Occipital lobe (tissue), 1 donor: ENCODE measurements at regions not wholly inside any gene's neighbourhood (a gene's known extent, or its start where the extent isn't known, plus 50 kb on each side); places are given as distances from the start of the nearest gene placed in this dataset.
"Not testable (repeated sequence)": the region's sequence is repeated elsewhere in the genome, so short reads cannot be mapped to it uniquely, and the experiment has no call there.

Experiments used
- DNase-seq: peaks from one replicate; lab custom pipeline; 2025; lab: John Stamatoyannopoulos, UW

GRCh38 chr6:2378046-2378657 lies 132.7 kb upstream of the GMDS start:
- no peak for DNase-seq

DNA sequence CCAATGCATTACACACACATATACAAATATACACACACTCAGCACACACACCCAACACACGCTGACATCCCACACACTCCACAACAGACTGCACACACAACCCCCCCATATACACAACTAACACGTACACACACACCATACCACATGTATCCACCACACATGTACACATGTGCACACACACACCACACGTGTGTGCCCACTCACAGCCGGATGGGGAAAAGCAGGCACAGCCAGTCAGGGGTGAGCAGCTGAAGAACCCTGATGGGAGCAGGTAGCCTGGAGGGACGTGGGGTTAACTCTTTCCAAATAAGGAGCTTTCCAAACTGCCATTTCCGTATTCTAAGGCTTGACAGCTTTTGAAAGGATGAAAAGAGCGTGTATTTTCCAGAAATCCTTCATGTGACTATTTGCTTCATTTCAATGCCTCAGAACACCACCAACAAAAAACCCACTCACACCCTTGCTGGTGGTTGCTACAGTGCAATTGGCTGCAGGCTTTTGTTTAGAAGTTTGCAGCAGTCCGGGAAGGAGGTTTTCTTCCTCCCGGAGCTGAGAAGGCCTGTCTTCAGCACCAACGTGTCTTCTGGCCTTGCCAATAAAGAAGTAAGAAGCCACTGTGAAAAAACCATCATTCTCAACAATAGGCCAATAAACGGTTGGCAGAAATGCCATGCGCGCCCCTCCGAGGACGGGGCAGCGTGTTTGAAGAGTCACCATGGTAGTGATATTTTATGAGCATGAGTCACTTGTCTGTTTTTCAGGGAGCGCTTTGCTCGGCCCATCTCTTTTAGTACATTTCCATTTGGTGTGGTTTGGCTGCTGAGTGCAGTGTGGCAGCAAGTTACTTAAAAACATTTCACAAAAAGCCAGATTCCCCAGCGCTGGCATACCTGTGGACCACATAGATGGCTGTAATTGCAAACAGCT lies 131.3 kb upstream of the GMDS start:
- DNase-seq: no peak

DNA sequence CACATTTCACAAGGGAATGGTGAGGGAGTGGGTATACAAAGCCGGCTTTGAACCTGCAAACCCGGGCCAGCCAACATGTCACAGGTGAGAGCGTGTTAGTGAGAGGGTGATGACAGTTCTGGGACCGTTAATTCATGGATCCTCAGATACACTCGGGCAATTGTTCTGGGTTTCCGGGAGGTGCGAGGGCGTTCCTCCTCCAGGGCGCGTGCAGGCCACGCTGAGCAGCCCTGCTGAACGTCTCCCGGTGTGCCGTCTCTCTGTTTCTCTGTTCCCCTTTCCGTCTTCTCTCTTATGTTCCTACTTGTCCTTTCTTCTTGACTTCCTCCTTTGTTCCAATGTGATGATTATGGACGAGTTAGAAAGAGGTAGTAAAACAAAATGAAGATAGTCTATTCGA lies 130.0 kb upstream of the GMDS start:
- DNase-seq: no peak

- no peak for DNase-seq
Observed at GRCh38 chr6:2369606-2370005, 124.2 kb upstream of the GMDS start.

GRCh38 chr6:2363211-2363610 lies 117.8 kb upstream of the GMDS start:
- DNase-seq: no peak

DNA sequence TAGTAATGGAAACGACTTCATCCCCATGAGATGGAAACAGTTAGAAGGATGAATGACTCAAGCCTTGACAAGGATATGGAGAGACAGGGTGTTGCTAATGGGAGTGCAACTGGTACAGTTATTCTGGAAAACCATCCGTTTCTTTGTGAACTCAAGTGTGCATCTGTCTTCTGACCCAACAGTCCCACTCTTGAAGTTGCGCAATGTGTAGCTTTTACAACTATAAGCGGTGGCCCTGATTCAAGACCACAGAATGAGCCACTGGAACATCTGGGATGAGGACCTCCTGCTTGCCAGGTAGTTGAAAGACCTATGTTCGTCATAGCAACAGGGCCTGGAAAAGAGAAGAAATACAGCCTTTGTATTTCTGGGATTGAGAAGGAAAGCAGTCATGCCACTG lies 115.8 kb upstream of the GMDS start:
- no peak for DNase-seq

DNA sequence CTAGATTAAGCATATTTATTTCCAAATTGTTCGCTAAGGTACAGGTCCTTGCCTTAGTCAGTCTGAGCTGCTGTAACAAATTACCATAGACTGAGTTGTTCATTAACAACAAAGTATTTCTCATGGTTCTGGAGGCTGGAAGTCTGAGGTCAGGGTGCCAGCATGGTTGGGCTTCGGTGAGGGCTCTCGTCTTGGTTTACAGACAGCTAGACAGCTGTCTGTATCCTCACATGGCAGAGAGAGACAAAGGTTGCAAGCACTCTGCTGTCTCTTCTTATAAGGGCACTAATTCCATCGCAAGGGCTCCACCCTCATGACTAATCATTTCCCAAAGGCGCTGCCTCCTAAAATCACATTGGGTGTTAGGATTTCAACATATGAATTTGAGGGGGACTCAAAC lies 115.3 kb upstream of the GMDS start:
- no peak for DNase-seq

DNA sequence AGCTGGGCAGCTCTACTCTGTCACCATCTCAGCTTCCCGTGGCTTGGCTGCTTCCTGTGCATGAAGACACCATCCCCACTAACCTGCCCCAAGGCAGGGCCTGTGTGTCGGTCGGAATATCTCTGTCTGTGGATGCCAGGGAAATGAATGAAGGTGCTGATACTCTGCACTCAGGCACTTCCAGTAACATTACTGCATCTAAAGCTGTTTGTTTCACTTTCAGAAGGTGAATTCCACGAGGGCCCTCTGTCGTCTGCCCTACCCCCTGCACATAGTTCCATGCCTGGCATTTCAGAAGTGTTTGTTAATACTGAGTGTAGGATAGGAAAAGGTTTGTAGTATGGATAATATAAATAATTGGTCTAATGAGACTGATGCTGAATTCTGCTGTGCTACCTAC lies 114.7 kb upstream of the GMDS start:
- DNase-seq: no peak

- DNase-seq: no peak
Observed at GRCh38 chr6:2355150-2355549, 109.7 kb upstream of the GMDS start.

GRCh38 chr6:2354138-2354491 lies 108.7 kb upstream of the GMDS start:
- no peak for DNase-seq

GRCh38 chr6:2353412-2354137 lies 108.2 kb upstream of the GMDS start:
- DNase-seq: peak; percentile 19

DNA sequence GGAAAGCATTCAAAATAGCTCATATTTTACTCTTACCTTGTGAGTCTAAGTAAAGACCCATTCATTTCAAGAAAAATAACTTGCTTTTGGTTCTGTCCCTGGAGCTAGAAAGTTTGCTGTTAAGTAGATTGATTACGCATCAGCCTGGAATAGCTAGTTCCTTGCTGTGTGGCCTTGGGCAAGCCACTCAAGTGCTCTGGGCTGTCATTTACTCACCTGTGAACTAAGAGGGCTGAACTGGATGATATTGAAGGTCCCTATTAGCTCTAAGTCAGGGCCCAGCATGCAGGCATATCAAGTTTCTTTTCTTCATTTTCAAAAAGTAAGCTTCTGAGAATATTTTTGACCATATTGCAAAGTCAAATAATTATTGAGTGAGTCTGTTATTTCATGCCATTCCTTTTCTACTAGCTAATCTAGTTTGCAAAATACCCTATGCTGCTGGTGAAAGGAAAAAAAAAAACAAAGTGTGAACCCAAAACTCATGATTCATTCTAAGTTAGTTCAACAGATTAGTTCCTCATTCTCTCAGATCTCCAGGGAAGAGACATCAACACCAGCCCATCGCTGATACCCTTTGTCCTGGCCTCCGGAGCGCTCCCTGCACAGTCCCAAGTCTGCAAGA lies 106.5 kb upstream of the GMDS start:
- DNase-seq: no peak

DNA sequence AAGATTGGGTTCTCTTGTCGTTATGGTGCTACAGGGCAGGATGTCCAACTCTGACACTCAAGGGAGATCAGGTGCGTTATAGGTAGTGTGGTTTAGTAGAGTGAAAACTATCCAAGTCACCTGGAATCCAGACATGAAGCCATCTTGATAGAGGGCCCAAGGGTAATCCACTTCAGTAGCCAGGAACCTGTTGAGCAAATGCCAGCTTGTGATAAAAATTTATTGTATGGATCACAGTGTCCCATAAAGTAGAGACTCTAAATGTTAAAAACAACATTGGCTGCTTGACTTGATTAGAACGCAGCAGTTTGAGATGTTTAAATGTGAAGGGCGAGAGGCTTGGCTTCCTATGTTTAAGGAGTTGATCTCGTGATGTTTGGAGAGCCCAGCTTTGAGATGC lies 105.7 kb upstream of the GMDS start:
- DNase-seq: no peak

- no peak for DNase-seq
Observed at GRCh38 chr6:2346078-2346477, 100.7 kb upstream of the GMDS start.

- no peak for DNase-seq
Observed at GRCh38 chr6:2344319-2344905, 99.0 kb upstream of the GMDS start.

DNA sequence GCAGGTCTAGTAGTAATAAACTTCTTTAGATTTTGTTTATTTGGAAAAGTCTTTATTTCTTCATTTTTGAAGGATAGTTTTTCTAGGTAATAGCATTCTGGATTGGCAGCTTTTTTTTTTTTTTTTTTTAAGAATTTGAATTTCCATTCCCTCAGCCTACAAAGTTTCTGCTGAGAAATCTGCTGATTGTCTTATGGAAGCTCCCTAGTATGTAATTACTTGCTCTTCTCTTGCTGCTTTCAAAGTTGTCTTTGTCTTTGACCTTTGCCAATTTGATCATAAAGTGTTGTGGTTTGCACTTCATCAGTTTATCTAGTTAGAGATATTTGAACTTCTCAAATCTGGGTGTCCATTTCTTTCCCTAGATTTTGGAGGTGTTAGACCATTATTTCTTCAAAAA lies 82.2 kb upstream of the GMDS start:
- DNase-seq: no peak

DNA sequence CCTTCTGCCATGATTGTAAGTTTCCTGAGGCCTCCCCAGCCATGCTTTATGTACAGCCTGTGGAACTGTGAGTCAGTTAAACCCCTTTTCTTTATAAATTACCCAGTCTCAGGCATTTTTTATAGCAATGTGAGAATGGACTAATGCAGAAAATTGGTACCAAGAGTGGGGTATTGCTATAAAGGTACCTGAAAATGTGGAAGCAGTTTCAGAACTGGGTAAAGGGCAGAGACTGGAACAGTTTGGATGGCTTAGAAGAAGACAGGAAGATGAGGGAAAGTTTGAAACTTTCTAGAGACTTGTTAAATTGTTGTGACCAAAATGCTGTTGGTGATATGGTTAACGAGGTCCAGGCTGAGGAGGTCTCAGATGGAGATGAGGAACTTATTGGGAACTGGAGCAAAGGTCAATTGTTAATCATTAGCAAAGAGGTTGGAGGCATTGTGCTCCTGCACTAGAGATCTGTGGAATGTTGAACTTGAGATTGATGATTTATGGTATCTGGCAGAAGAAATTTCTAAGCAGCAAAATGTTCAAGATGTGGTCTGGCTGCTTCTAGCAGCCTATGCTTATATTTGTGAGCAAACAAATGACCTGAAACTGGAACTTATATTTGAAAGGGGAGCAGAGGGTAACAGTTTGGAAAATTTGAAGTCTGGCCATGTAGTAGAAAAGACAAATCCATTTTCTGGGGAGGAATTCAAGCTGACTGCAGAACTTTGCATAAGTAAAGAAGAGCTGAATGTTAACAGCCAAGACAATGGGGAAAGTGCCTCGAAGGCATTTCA lies 79.0 kb upstream of the GMDS start:
- DNase-seq: no peak

- DNase-seq: not testable (repeated sequence)
Observed at GRCh38 chr6:2317498-2317897, 72.1 kb upstream of the GMDS start.

GRCh38 chr6:2314641-2315040 lies 69.2 kb upstream of the GMDS start:
- DNase-seq: no peak

GRCh38 chr6:2310042-2310441 lies 64.6 kb upstream of the GMDS start:
- no peak for DNase-seq

DNA sequence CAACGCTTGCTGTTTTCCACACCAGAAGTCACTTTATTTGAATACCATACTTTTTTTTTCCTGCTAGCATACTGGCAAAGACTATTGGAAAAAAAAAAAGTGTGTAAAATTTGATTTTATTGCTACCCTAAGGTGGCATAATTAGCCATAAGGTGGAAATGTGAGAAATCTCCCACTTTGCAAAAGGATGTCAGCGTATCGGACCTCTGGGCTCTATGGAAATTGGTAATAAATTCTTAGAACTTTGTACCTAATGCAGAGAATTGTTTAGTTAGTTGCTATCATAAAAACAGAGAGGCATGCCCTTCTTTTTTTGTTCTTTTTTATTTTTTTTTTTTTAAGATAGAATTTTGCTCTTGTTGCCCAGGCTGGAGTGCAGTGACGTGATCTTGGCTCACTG lies 63.7 kb upstream of the GMDS start:
- no peak for DNase-seq
